H54 (cell line): ENCODE measurements at regions not wholly inside any gene's neighbourhood (a gene's known extent, or its start where the extent isn't known, plus 50 kb on each side); places are given as distances from the start of the nearest gene placed in this dataset.

Experiments used
- DNase-seq: peaks from one replicate; pipeline ENCODE4 v3.0.0; 2011; ENCODE audit warnings: low spot score, mixed read lengths; ENCODE audit not compliant: insufficient read length
- FAIRE-seq: peaks from 3 replicates; lab custom pipeline; 2011; peaks lifted over from hg19 to GRCh38; lab: Jason Lieb, UNC
- POLR2A ChIP-seq: IDR thresholded peaks from 2 replicates; pipeline ENCODE4 v1.6.1; 2011; ENCODE audit warnings: low read depth, mild to moderate bottlenecking, low read length

GRCh38 chr1:67898033-67898726 is 64.9 kb upstream of the GNG12 start:
- no peak for TF ChIP-seq POLR2A
- no peak for FAIRE-seq
- no peak for DNase-seq

DNA sequence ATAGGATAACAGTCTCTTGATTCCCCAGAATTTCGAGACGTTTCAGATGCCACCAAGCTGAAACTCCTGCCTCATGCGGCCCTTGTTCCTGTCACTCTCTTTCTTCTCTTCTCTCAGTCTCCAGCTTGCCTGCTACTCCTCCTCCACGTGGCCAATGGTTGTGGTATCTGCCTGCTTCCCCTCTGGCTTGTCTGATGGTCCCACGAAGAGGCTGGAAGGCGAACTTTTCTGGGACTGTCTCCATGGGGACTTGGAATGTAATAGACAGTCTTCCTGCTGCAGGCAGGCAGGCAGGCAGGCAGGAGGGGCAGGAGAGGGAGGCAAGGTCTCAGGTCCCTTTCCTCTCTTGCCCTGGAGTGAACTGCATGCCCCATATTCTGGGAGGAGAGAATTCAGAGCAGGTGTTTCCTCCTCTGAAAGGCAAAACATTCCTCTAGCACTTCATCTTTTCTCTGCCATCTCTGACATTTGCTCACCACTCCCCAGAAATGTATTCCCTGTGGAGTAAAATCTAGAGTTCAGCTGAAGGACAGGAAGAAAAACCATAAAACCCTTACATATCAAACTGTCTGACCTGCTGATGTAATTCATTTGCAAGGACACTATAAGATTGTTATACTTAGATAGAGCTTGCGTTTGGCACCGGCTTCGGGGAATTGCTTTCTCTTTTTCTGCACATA is 64.1 kb upstream of the GNG12 start:
- TF ChIP-seq POLR2A, result no peak
- DNase-seq (no peak), FAIRE-seq (no peak)

GRCh38 chr1:67896826-67897225 is 63.6 kb upstream of the GNG12 start:
- no peak for DNase-seq
- FAIRE-seq, result no peak
- TF ChIP-seq POLR2A, result no peak

DNA sequence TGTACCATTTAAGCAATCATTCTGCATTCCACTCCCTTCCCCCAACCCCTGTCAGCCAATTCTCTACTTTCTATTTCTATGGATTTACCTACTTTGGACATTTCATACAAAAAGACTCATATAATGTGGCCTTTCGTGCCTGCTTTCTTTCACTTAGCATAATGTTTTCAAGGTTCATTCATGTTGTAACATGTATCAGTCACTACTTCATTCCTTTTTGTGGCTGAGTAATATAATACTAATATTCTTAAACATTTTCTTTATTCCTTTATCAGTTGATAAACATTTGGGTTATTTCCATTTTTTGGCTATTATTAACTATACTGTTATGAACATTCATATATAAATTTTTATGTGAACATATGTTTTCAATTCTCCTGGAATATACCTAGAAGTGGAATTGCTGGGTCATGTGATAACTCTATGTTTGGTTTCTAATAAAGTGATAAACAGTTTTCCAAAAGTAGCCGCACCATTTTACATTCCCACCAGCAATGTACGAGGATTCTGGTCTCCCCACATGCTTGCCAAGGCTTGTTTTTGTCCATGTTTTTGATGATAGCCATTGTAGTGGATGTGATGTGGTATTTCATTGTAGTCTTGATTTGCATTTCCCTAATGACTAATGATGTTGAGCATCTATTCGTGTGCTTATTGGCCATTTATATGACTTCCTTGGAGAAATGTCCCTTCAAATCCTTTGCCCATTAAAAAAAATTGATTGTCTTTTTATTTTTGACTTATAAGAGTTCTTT is 61.9 kb upstream of the GNG12 start:
- FAIRE-seq (no peak), DNase-seq (no peak)
- TF ChIP-seq POLR2A, result no peak

DNA sequence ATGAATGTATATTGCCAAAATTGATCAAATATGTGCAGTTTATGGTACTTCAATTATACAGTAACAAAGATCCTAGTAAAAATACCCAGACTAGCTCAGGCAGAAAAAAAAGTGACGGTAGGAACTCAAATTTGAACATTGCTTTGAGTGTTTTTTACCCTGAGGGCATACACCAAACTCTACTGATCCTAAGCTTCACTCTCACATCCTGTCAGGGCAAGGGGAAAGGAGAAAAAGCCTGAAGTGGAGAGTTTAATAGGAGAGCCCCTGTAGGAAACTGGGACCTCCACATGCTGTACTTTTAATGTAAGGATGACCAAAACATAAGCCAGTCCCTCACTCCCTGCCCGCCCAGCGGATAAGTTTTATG is 59.8 kb upstream of the GNG12 start:
- no peak for TF ChIP-seq POLR2A
- DNase-seq (no peak), FAIRE-seq (no peak)

DNA sequence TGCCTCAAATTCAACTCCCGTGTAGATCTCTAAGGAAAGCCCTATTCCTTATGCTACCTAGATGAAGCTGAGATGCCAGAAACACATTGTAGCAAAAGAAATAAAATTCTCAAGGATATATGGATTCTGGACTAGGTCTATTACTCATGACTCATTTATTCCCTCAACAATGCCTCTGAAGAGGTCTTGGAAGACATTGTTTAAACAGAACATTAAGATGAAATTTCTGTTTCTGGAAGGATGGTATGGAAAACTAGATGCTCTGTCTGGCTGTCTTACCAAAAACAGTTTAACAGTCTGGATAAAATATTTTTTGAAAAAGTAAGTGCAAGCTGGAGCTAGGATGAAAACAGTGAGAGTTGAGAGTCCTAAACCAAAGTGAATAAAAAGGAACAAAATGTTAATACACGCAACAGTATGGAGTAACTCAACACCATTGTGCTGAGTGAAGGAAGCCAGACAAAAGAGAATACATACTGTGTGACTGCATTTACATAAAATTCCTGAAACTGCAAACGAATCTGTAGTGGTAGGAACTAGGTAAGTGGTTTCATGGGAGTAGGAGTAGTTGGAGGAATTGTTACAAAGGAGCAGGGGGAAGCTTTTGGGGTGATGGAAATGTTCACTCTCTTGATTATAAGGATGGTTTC is 59.3 kb upstream of the GNG12 start:
- DNase-seq, result no peak
- no peak for TF ChIP-seq POLR2A
- FAIRE-seq, result no peak

DNA sequence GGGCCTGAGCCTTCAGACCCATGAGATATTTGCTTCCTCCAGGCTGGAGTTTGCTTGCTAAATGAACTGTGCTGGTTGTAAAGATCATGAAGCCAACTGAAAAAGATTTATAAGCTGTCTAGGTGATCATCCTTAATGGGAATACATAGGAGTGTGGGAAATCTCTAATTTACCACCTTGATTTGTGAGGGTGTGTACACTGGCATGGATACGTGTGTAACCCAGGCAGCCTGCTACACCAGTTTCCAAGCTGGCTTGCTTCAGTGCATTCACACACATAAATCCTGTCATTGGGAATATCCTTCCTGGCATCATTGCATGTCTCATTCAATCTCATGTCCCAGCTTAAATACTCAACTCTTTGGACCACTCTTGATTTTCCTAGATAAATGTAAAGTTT is 57.6 kb upstream of the GNG12 start:
- DNase-seq (no peak), FAIRE-seq (no peak)
- no peak for TF ChIP-seq POLR2A

- DNase-seq, result peak; percentile 41
- peak; percentile 81 for FAIRE-seq
- TF ChIP-seq POLR2A, result no peak
Observed at GRCh38 chr1:67889953-67890567, 56.8 kb upstream of the GNG12 start.

- TF ChIP-seq POLR2A, result no peak
- DNase-seq, result no peak
- FAIRE-seq, result no peak
Observed at GRCh38 chr1:67889466-67889865, 56.2 kb upstream of the GNG12 start.

DNA sequence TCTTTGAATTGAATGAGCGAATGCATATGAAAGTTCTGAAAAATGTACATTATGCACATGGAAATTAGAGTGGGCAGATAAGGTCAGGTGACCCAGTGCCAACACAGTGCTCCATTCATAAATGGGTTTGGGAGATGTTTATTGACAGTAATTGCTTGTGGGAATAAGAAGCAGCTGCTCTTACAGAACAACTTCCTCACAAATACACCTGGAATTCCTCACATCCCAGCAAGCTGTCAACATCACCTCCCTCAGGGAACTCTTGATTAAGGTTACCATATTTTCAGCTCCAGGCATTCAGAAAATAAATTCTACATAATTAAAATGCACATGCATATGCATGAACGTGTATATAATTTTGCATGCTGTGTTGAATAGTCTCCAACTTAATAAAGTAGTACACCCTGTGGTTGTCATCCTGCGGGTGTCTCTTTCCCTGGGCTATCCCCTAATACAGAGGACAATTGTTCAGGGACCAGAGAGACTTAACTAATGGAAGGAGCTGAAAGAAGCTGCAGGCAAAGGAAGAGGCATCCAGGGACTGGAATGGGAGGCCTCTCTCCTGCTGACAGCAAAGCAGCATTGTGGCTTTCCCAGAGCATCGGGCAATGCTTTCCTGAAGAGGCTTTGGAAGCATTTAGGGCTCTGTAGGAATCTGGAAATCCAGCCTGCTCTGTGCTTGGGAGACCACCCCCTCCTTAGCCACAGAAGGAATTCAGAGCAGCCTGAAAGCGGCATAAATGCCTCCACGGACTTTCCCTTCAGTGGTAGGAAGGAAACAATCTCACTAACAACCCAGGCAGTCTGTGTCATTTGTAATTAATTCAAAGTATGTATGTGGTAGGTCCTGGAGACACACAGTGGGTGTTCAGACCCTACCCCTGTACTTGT is 55.2 kb upstream of the GNG12 start:
- no peak for FAIRE-seq
- TF ChIP-seq POLR2A, result no peak
- no peak for DNase-seq

DNA sequence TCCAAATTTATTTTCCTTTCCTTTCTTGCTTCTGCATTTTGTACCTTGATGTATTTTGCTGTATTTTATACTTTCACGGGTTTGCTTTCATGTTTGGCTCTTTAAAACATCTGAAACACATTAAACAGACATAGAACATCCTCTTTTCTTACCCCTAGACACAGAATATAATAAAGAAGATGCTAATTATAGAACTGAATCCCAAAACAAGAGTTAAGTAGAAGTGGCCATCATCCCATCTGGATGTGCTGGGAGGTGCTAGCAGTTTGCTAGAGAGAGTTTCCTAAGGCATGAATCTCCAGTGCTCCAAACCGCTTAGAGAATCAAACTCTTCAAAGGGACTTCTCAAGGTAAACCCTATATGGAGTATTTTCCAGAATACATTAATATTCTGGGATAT is 53.9 kb upstream of the GNG12 start:
- no peak for TF ChIP-seq POLR2A
- DNase-seq, result no peak
- no peak for FAIRE-seq

DNA sequence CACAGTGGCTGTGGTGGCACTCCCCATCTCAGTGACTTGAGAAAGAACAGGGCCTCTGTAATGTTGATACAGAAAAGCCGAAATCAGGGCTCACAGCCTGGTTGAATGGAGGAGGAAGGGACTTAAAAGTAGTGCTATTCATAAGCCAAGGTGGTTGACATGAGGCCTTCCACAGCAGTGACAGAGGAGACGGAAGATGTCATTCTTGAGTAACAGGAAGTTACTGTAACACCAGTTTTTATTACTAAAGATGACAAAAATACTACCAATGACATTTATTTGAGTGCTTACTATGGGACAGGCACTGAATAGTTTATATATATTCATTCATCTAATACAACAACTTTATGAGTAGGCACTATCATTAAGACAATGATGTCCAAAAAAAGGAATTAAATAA is 52.8 kb upstream of the GNG12 start:
- DNase-seq, result no peak
- FAIRE-seq, result no peak
- no peak for TF ChIP-seq POLR2A

GRCh38 chr1:67883069-67883468 is 49.8 kb upstream of the GNG12 start:
- no peak for TF ChIP-seq POLR2A
- no peak for FAIRE-seq
- DNase-seq, result peak; percentile 38
